ENCODE measurements at regions not wholly inside any gene's neighbourhood (a gene's known extent, or its start where the extent isn't known, plus 50 kb on each side); places are given as distances from the start of the nearest gene placed in this dataset.

- no peak for DNase-seq (ENCODE audit: low read depth, low spot score)
- Histone ChIP-seq H3K36me3 (ENCODE audit: insufficient read depth, insufficient read length, low read length) (no peaks in the 10 kb centered on the region), H3K9ac (ENCODE audit: insufficient read length, low read depth) (no peak overlapping the region), H3K9me3 (ENCODE audit: insufficient read depth, low read length) (0 out of 2 replicates have a peak, but pooled peaks cover 3% of the 10 kb centered on the region), H3K4me1 (ENCODE audit: insufficient read depth, insufficient read length) (no peaks in the 10 kb centered on the region), H3K4me3 (ENCODE audit: insufficient read length, low read depth) (no peak overlapping the region), H3K27me3 (ENCODE audit: insufficient read depth, insufficient read length) (no peaks in the 10 kb centered on the region)
- TF ChIP-seq SUZ12 (IDR thresholded peaks at IDR 0.05; ENCODE audit: extremely low read depth, insufficient read depth, insufficient read length) (no peak), YY1 (IDR thresholded peaks at IDR 0.05; ENCODE audit: insufficient read depth, insufficient read length) (no peak), ZNF274 (IDR thresholded peaks at IDR 0.05; ENCODE audit: low read depth, low read length) (no peak)
Observed at GRCh38 chr2:4579977-4580376, 876.6 kb downstream of the DCDC2C start.

- no peak overlapping the region for H3K9ac ChIP-seq (ENCODE audit: insufficient read length, low read depth)
- TF ChIP-seq YY1 (IDR thresholded peaks at IDR 0.05; ENCODE audit: insufficient read depth, insufficient read length), result no peak
- TF ChIP-seq SUZ12 (IDR thresholded peaks at IDR 0.05; ENCODE audit: extremely low read depth, insufficient read depth, insufficient read length), result no peak
- no peaks in the 10 kb centered on the region for H3K27me3 ChIP-seq (ENCODE audit: insufficient read depth, insufficient read length)
- no peaks in the 10 kb centered on the region for H3K9me3 ChIP-seq (ENCODE audit: insufficient read depth, low read length)
- no peaks in the 10 kb centered on the region for H3K36me3 ChIP-seq (ENCODE audit: insufficient read depth, insufficient read length, low read length)
- DNase-seq (ENCODE audit: low read depth, low spot score), result no peak
- no peak overlapping the region for H3K4me3 ChIP-seq (ENCODE audit: insufficient read length, low read depth)
- H3K4me1 ChIP-seq (ENCODE audit: insufficient read depth, insufficient read length), result no peaks in the 10 kb centered on the region
Observed at GRCh38 chr2:4585057-4585635, 881.8 kb downstream of the DCDC2C start.

GRCh38 chr2:4588606-4589005, 885.2 kb downstream of the DCDC2C start:
- Histone ChIP-seq H3K36me3 (ENCODE audit: insufficient read depth, insufficient read length, low read length) (no peaks in the 10 kb centered on the region), H3K4me1 (ENCODE audit: insufficient read depth, insufficient read length) (no peaks in the 10 kb centered on the region), H3K4me3 (ENCODE audit: insufficient read length, low read depth) (no peak overlapping the region), H3K9ac (ENCODE audit: insufficient read length, low read depth) (no peak overlapping the region), H3K9me3 (ENCODE audit: insufficient read depth, low read length) (no peaks in the 10 kb centered on the region), H3K27me3 (ENCODE audit: insufficient read depth, insufficient read length) (no peaks in the 10 kb centered on the region)
- DNase-seq (ENCODE audit: low read depth, low spot score), result no peak
- no peak for TF ChIP-seq YY1 (IDR thresholded peaks at IDR 0.05; ENCODE audit: insufficient read depth, insufficient read length)
- no peak for TF ChIP-seq ZNF274 (IDR thresholded peaks at IDR 0.05; ENCODE audit: low read depth, low read length)
- no peak for TF ChIP-seq SUZ12 (IDR thresholded peaks at IDR 0.05; ENCODE audit: extremely low read depth, insufficient read depth, insufficient read length)

- TF ChIP-seq SUZ12 (IDR thresholded peaks at IDR 0.05; ENCODE audit: extremely low read depth, insufficient read depth, insufficient read length), result no peak
- TF ChIP-seq YY1 (IDR thresholded peaks at IDR 0.05; ENCODE audit: insufficient read depth, insufficient read length), result no peak
- TF ChIP-seq ZNF274 (IDR thresholded peaks at IDR 0.05; ENCODE audit: low read depth, low read length), result no peak
- DNase-seq (ENCODE audit: low read depth, low spot score), result no peak
- H3K9me3 ChIP-seq (ENCODE audit: insufficient read depth, low read length), result no peaks in the 10 kb centered on the region
- H3K4me3 ChIP-seq (ENCODE audit: insufficient read length, low read depth), result no peak overlapping the region
- no peaks in the 10 kb centered on the region for H3K4me1 ChIP-seq (ENCODE audit: insufficient read depth, insufficient read length)
- no peak overlapping the region for H3K9ac ChIP-seq (ENCODE audit: insufficient read length, low read depth)
- no peaks in the 10 kb centered on the region for H3K27me3 ChIP-seq (ENCODE audit: insufficient read depth, insufficient read length)
- H3K36me3 ChIP-seq (ENCODE audit: insufficient read depth, insufficient read length, low read length), result no peaks in the 10 kb centered on the region
Observed at GRCh38 chr2:4591261-4591660, 887.9 kb downstream of the DCDC2C start.

- no peak for DNase-seq (ENCODE audit: low read depth, low spot score)
- no peak for TF ChIP-seq SUZ12 (IDR thresholded peaks at IDR 0.05; ENCODE audit: extremely low read depth, insufficient read depth, insufficient read length)
- no peak for TF ChIP-seq ZNF274 (IDR thresholded peaks at IDR 0.05; ENCODE audit: low read depth, low read length)
- no peak for TF ChIP-seq YY1 (IDR thresholded peaks at IDR 0.05; ENCODE audit: insufficient read depth, insufficient read length)
- Histone ChIP-seq H3K4me1 (ENCODE audit: insufficient read depth, insufficient read length) (no peaks in the 10 kb centered on the region), H3K4me3 (ENCODE audit: insufficient read length, low read depth) (no peak overlapping the region), H3K27me3 (ENCODE audit: insufficient read depth, insufficient read length) (no peaks in the 10 kb centered on the region), H3K9me3 (ENCODE audit: insufficient read depth, low read length) (no peaks in the 10 kb centered on the region), H3K9ac (ENCODE audit: insufficient read length, low read depth) (no peak overlapping the region), H3K36me3 (ENCODE audit: insufficient read depth, insufficient read length, low read length) (no peaks in the 10 kb centered on the region)
Observed at GRCh38 chr2:4597400-4597799, 894.0 kb downstream of the DCDC2C start.

- Histone ChIP-seq H3K9me3 (ENCODE audit: insufficient read depth, low read length) (no peaks in the 10 kb centered on the region), H3K4me1 (ENCODE audit: insufficient read depth, insufficient read length) (no peaks in the 10 kb centered on the region), H3K9ac (ENCODE audit: insufficient read length, low read depth) (no peak overlapping the region), H3K4me3 (ENCODE audit: insufficient read length, low read depth) (no peak overlapping the region), H3K27me3 (ENCODE audit: insufficient read depth, insufficient read length) (no peaks in the 10 kb centered on the region), H3K36me3 (ENCODE audit: insufficient read depth, insufficient read length, low read length) (no peaks in the 10 kb centered on the region)
- DNase-seq (ENCODE audit: low read depth, low spot score), result no peak
- TF ChIP-seq SUZ12 (IDR thresholded peaks at IDR 0.05; ENCODE audit: extremely low read depth, insufficient read depth, insufficient read length), result no peak
- no peak for TF ChIP-seq YY1 (IDR thresholded peaks at IDR 0.05; ENCODE audit: insufficient read depth, insufficient read length)
- no peak for TF ChIP-seq ZNF274 (IDR thresholded peaks at IDR 0.05; ENCODE audit: low read depth, low read length)
Observed at GRCh38 chr2:4604767-4605166, 901.4 kb downstream of the DCDC2C start.

GRCh38 chr2:4618141-4618540, 914.8 kb downstream of the DCDC2C start:
- DNase-seq (ENCODE audit: low read depth, low spot score), result no peak
- Histone ChIP-seq H3K4me1 (ENCODE audit: insufficient read depth, insufficient read length) (no peaks in the 10 kb centered on the region), H3K27me3 (ENCODE audit: insufficient read depth, insufficient read length) (no peaks in the 10 kb centered on the region), H3K36me3 (ENCODE audit: insufficient read depth, insufficient read length, low read length) (no peaks in the 10 kb centered on the region), H3K9ac (ENCODE audit: insufficient read length, low read depth) (no peak overlapping the region), H3K4me3 (ENCODE audit: insufficient read length, low read depth) (no peak overlapping the region), H3K9me3 (ENCODE audit: insufficient read depth, low read length) (no peaks in the 10 kb centered on the region)
- TF ChIP-seq YY1 (IDR thresholded peaks at IDR 0.05; ENCODE audit: insufficient read depth, insufficient read length) (no peak), ZNF274 (IDR thresholded peaks at IDR 0.05; ENCODE audit: low read depth, low read length) (no peak), SUZ12 (IDR thresholded peaks at IDR 0.05; ENCODE audit: extremely low read depth, insufficient read depth, insufficient read length) (no peak)
